PC-9 (cell line): ENCODE measurements at regions not wholly inside any gene's neighbourhood (a gene's known extent, or its start where the extent isn't known, plus 50 kb on each side); places are given as distances from the start of the nearest gene placed in this dataset.

ENCODE experiments used
- BruUV-seq: library from RNA; stranded (reverse); fragments of 400-500 nt; replicated peaks from 2 replicates; lab custom pipeline; 2021; lab: Mats Ljungman, UMichigan
- CTCF ChIA-PET: fragments of 300-600 bp; sonication (Branson Sonifier 250); formaldehyde crosslinking; loops from one replicate; lab custom pipeline; 2022; ENCODE audit warnings: antibody characterized with exemption; lab: Charles Lee
- POLR2A ChIA-PET: fragments of 300-600 bp; sonication (Branson Sonifier 250); formaldehyde crosslinking; loops from one replicate; lab custom pipeline; 2022; ENCODE audit warnings: antibody characterized with exemption; ENCODE audit not compliant: unreplicated experiment; lab: Charles Lee
- DNase-seq, 2 experiments: peaks; one replicate each; pipeline versions ENCODE4 v3.0.0 to v3.0.0-alpha.2; 2015 to 2022; ENCODE audit warnings: mixed read lengths in 1 of 2
- H2AFZ ChIP-seq: fragments of 200-600 bp; sonication (generic); 2 replicates; pipeline ENCODE4 v1.8.1; 2017; ENCODE audit warnings: antibody characterized with exemption
- H3F3A ChIP-seq: fragments of 200-600 bp; sonication (generic); 2 replicates; pipeline ENCODE4 v1.8.1; 2017; ENCODE audit warnings: antibody characterized with exemption, mild to moderate bottlenecking, low read depth; ENCODE audit not compliant: insufficient read depth
- H3K27ac ChIP-seq: fragments of 200-600 bp; sonication (generic); 2 replicates; pipeline ENCODE4 v1.6.1; 2016; ENCODE audit warnings: mixed run types
- H3K27me3 ChIP-seq: fragments of 200-600 bp; sonication (generic); 2 replicates; pipeline ENCODE4 v1.6.1; 2016; ENCODE audit warnings: low read depth, mixed run types; ENCODE audit not compliant: insufficient read depth
- H3K36me3 ChIP-seq: fragments of 200-600 bp; sonication (generic); 2 replicates; pipeline ENCODE4 v1.6.1; 2016; ENCODE audit warnings: low read depth, mixed run types
- H3K4me1 ChIP-seq: fragments of 200-600 bp; sonication (generic); replicated peaks from 2 replicates; pipeline ENCODE4 v1.6.1; 2016; ENCODE audit warnings: mixed run types; ENCODE audit not compliant: insufficient read depth
- H3K4me2 ChIP-seq: fragments of 200-600 bp; sonication (generic); 2 replicates; pipeline ENCODE4 v1.6.1; 2017; ENCODE audit warnings: mixed run types
- H3K4me3 ChIP-seq: fragments of 200-600 bp; sonication (generic); 2 replicates; pipeline ENCODE4 v1.6.1; 2016; ENCODE audit warnings: mixed run types
- H3K79me2 ChIP-seq: fragments of 200-600 bp; sonication (generic); 2 replicates; pipeline ENCODE4 v1.6.1; 2017; ENCODE audit warnings: low read depth, mixed run types
- H3K9me2 ChIP-seq: fragments of 200-600 bp; sonication (generic); 2 replicates; pipeline ENCODE4 v1.8.1; 2017; ENCODE audit warnings: mild to moderate bottlenecking; ENCODE audit not compliant: insufficient read depth
- H3K9me3 ChIP-seq: fragments of 200-600 bp; sonication (generic); 2 replicates; pipeline ENCODE4 v1.8.1; 2016; ENCODE audit warnings: low read depth; ENCODE audit not compliant: insufficient read depth
- H4K20me1 ChIP-seq: fragments of 200-600 bp; sonication (generic); 2 replicates; pipeline ENCODE4 v1.8.1; 2017; ENCODE audit not compliant: insufficient read depth
- EZH2 ChIP-seq: fragments of 200-600 bp; sonication (generic); IDR thresholded peaks from 2 replicates; pipeline ENCODE4 v1.8.0; 2017; ENCODE audit warnings: antibody characterized with exemption, low read depth
- intact Hi-C: fragments of 100-400 bp; cut with micrococcal nuclease; formaldehyde crosslinking; loops from one replicate; pipeline ENCODE4 v1.10.0; 2022; ENCODE audit not compliant: unreplicated experiment
- TF ChIP-seq, protein P1 (sequence below): fragments of 200-600 bp; sonication (generic); conservative IDR thresholded peaks from 2 replicates; pipeline ENCODE4 v1.6.1; 2017; ENCODE audit warnings: mixed run types, antibody characterized with exemption, mild to moderate bottlenecking, moderate library complexity

DNA sequence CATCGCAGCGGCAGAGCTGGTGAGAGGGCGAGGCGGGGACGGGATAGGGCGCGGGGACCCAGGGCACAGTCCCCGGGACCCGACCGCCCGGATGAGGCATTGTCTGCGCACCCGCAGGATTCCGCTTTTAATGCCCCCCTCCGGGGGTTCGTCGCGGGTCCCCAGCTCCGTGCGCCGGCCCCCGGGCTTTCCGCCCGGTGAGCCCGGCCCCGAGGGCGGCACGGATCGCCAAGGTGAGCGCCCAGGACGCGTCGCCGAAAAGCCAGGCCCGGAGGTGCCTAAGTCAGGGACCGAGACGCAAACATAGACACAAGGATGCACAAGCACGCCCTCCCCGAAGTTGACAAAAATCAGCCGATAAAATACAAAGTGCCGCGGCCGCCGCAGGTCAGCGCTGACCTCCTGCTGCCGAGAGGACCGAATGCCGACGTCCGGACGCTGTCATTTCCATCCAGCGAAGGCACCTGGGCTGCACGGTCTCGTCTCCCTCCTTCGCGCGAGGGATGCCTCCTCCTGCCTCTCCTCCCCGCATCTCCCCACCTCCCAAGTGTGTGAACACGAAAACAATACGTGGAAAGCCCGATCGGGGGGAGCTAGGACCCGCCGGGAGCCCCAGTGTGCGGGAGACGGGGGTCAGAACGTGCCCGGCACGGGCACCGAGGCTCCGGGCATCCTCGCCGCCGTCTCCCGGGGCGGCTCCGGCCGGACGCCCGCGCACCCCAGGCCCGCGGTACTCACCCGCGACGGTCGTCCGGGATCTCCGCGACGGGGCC is 101.1 kb upstream of the SOD1 start:
- H3K9me2 ChIP-seq: no peaks in the 10 kb centered on the region
- POLR2A ChIA-PET: no interaction called here
- H3K79me2 ChIP-seq: peaks cover 18% of the 10 kb centered on the region
- H3K9me3 ChIP-seq: no peaks in the 10 kb centered on the region
- H3K27me3 ChIP-seq: no peaks in the 10 kb centered on the region
- intact Hi-C loops: loop anchor here (2.0 to 5.0 kb wide), 2 partner anchors 56 to 216 kb away; partner anchors contain the start of gene TIAM1
- H2AFZ ChIP-seq: peak overlapping the region; percentile 81
- peaks cover 3% of the 10 kb centered on the region; the same call in 1 of the 2 replicates for H3F3A ChIP-seq
- TF ChIP-seq, protein P1, sequence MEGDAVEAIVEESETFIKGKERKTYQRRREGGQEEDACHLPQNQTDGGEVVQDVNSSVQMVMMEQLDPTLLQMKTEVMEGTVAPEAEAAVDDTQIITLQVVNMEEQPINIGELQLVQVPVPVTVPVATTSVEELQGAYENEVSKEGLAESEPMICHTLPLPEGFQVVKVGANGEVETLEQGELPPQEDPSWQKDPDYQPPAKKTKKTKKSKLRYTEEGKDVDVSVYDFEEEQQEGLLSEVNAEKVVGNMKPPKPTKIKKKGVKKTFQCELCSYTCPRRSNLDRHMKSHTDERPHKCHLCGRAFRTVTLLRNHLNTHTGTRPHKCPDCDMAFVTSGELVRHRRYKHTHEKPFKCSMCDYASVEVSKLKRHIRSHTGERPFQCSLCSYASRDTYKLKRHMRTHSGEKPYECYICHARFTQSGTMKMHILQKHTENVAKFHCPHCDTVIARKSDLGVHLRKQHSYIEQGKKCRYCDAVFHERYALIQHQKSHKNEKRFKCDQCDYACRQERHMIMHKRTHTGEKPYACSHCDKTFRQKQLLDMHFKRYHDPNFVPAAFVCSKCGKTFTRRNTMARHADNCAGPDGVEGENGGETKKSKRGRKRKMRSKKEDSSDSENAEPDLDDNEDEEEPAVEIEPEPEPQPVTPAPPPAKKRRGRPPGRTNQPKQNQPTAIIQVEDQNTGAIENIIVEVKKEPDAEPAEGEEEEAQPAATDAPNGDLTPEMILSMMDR: no peak; the same call in 1 of the 2 replicates
- no peak for TF ChIP-seq EZH2
- TSS peak; percentile 26 for BruUV-seq
- peak; percentile 9 to 40 for DNase-seq
- CTCF ChIA-PET: no interaction called here
- peak overlapping the region; percentile 80 for H3K4me3 ChIP-seq
- no peaks in the 10 kb centered on the region for H4K20me1 ChIP-seq
- peaks cover 12% of the 10 kb centered on the region for H3K4me1 ChIP-seq
- peak overlapping the region; percentile 90 for H3K4me2 ChIP-seq
- no peak overlapping the region for H3K27ac ChIP-seq
- H3K36me3 ChIP-seq: no peaks in the 10 kb centered on the region

DNA sequence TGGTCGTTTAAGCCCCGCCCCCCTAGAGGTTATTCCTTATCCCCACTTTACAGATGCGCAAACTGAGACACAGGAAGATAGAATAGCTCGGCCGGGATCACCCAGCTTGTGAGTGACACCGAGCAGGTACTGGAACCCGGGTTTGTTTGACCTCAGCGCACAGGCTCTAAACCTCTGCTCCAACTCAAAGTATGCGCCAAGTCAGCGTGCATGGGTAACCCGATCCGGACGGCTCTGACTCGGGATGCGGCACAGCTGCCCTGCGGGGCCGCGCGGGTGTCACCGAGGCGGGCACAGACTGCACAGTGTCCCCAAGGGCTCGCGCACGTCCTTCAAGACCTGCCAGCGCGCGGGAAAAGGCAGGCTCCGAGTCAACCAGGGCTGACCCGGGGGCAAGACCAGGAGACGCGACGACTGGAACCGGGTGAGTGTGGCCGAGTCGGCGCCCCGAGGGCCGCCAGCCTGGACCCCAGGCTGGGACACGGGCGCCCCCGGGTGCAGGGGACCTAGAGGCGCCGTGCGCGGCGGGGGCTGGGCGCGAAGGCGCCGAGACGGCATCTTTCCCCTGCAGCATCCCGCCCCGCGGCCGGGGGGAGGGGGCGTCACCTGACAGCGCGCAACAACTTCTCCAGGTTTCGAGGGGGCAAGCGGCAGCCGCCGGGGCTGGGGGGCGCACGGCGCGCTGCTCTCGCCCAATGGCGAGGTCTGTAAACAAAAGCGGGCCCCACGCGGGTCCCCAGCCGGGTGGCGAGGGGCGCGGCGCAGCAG is 101.9 kb upstream of the SOD1 start:
- Histone ChIP-seq H3K4me3 (peak overlapping the region; percentile 80), H3K4me1 (peaks cover 12% of the 10 kb centered on the region), H3F3A (peaks cover 3% of the 10 kb centered on the region; the same call in 1 of the 2 replicates), H2AFZ (peak overlapping the region; percentile 81), H3K79me2 (peaks cover 24% of the 10 kb centered on the region), H3K4me2 (peak overlapping the region; percentile 90), H3K36me3 (no peaks in the 10 kb centered on the region), H3K27me3 (no peaks in the 10 kb centered on the region), H3K27ac (no peak overlapping the region), H3K9me2 (no peaks in the 10 kb centered on the region), H4K20me1 (no peaks in the 10 kb centered on the region), H3K9me3 (no peaks in the 10 kb centered on the region)
- CTCF ChIA-PET: no interaction called here
- BruUV-seq: no TSS peak
- no peak for TF ChIP-seq EZH2
- TF ChIP-seq, protein P1: no peak
- peak in 1 of 2 experiments; percentile 14 for DNase-seq
- POLR2A ChIA-PET: no interaction called here
- intact Hi-C loops: loop anchor here (2.0 to 5.0 kb wide), 2 partner anchors 55 to 215 kb away; partner anchors contain the start of gene TIAM1

DNA sequence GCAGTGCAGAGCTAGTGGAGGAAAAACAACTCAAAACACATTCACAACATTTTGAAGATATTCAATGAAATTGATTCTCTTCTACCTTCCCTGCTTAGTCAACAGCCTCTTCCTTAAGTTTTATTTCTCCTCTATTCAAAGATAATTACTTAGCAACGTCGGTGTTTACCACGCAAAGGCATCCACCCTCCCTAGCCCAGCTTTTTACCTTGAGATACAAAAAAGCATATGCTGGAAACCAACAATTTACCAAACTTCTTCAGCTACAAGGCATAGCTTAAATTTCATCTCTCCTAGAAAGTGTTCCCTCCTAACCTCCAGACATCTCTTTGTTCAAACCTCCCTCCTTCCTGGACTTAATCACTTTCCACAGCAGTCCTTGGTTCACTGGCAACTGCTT is 102.8 kb upstream of the SOD1 start:
- H3K79me2 ChIP-seq: peaks cover 29% of the 10 kb centered on the region

More for the DNA sequence above, 102.8 kb upstream of the SOD1 start:
- ChIA-PET CTCF (no interaction called here), POLR2A (no interaction called here)
- H3K4me3 ChIP-seq: no peak overlapping the region
- no peaks in the 10 kb centered on the region for H3K9me3 ChIP-seq
- H3F3A ChIP-seq: peaks cover 3% of the 10 kb centered on the region; the same call in 1 of the 2 replicates
- DNase-seq: no peak
- peaks cover 12% of the 10 kb centered on the region for H3K4me1 ChIP-seq
- TF ChIP-seq, protein P1: no peak
- no peak for TF ChIP-seq EZH2
- H3K27ac ChIP-seq: no peak overlapping the region
- no TSS peak for BruUV-seq
- no peak overlapping the region for H2AFZ ChIP-seq
- intact Hi-C loops: loop anchor here (5.0 kb wide), 1 partner anchor 214 kb away; the partner anchor contains the start of gene TIAM1
- H3K27me3 ChIP-seq: no peaks in the 10 kb centered on the region
- no peaks in the 10 kb centered on the region for H4K20me1 ChIP-seq
- peak overlapping the region; percentile 90; the same call in 1 of the 2 replicates for H3K4me2 ChIP-seq
- no peaks in the 10 kb centered on the region for H3K36me3 ChIP-seq
- H3K9me2 ChIP-seq: no peaks in the 10 kb centered on the region
